GM12878 (cell line): ENCODE measurements at regions not wholly inside any gene's neighbourhood (a gene's known extent, or its start where the extent isn't known, plus 50 kb on each side); places are given as distances from the start of the nearest gene placed in this dataset.
"Not testable (repeated sequence)": the region's sequence is repeated elsewhere in the genome, so short reads cannot be mapped to it uniquely, and the experiment has no call there.

ENCODE experiments used
- POLR2AphosphoS5 ChIP-seq: IDR thresholded peaks from 2 replicates; pipeline ENCODE4 v1.6.1; 2011; ENCODE audit warnings: mild to moderate bottlenecking, low read length, inconsistent platforms
- SP1 ChIP-seq: IDR thresholded peaks from one replicate; pipeline ENCODE4 v1.6.1; 2011; ENCODE audit warnings: low read depth, low read length
- TAF1 ChIP-seq: IDR thresholded peaks from 2 replicates; pipeline ENCODE4 v1.6.1; 2011; ENCODE audit warnings: mild to moderate bottlenecking, low read depth, low read length, borderline replicate concordance
- TBL1XR1 ChIP-seq: IDR thresholded peaks from 2 replicates; pipeline ENCODE4 v1.6.1; 2012; ENCODE audit warnings: low read depth, low read length, improper control_type of control experiment
- TCF7 ChIP-seq: IDR thresholded peaks from 2 replicates; pipeline ENCODE4 v1.6.1; 2014; ENCODE audit warnings: antibody characterized with exemption, borderline replicate concordance
- TF ChIP-seq, protein P1 (sequence below): IDR thresholded peaks from 2 replicates; pipeline ENCODE4 v1.6.1; 2012; ENCODE audit warnings: mild to moderate bottlenecking, low read depth, low read length
- TF ChIP-seq, protein P2 (sequence below), 3 experiments: IDR thresholded peaks in 2 of 3; conservative IDR thresholded peaks in 1 of 3; 2 replicates each; pipeline ENCODE4 v1.5.1; 2011; ENCODE audit warnings: low read depth in 3 of 3, low read length in 3 of 3, mild to moderate bottlenecking in 3 of 3, control low read depth in 2 of 3, moderate library complexity in 2 of 3, inconsistent platforms in 1 of 3, mixed read lengths in 1 of 3; ENCODE audit not compliant: control insufficient read depth in 2 of 3, insufficient read depth in 1 of 3; ENCODE audit errors: extremely low read depth in 1 of 3
- TF ChIP-seq, protein P3 (sequence below): fragments of 450-650 bp; IDR thresholded peaks from 2 replicates; pipeline ENCODE4 v1.6.1; 2018; ENCODE audit warnings: borderline replicate concordance, mild to moderate bottlenecking; ENCODE audit not compliant: partially characterized antibody

GRCh38 chr14:19109887-19110286, 142.7 kb downstream of the POTEM start:
- TF ChIP-seq, protein P1, sequence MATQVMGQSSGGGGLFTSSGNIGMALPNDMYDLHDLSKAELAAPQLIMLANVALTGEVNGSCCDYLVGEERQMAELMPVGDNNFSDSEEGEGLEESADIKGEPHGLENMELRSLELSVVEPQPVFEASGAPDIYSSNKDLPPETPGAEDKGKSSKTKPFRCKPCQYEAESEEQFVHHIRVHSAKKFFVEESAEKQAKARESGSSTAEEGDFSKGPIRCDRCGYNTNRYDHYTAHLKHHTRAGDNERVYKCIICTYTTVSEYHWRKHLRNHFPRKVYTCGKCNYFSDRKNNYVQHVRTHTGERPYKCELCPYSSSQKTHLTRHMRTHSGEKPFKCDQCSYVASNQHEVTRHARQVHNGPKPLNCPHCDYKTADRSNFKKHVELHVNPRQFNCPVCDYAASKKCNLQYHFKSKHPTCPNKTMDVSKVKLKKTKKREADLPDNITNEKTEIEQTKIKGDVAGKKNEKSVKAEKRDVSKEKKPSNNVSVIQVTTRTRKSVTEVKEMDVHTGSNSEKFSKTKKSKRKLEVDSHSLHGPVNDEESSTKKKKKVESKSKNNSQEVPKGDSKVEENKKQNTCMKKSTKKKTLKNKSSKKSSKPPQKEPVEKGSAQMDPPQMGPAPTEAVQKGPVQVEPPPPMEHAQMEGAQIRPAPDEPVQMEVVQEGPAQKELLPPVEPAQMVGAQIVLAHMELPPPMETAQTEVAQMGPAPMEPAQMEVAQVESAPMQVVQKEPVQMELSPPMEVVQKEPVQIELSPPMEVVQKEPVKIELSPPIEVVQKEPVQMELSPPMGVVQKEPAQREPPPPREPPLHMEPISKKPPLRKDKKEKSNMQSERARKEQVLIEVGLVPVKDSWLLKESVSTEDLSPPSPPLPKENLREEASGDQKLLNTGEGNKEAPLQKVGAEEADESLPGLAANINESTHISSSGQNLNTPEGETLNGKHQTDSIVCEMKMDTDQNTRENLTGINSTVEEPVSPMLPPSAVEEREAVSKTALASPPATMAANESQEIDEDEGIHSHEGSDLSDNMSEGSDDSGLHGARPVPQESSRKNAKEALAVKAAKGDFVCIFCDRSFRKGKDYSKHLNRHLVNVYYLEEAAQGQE = not testable (repeated sequence)
- TF ChIP-seq TCF7, TBL1XR1, TAF1, POLR2AphosphoS5, SP1: not testable (repeated sequence)
- TF ChIP-seq, protein P2, sequence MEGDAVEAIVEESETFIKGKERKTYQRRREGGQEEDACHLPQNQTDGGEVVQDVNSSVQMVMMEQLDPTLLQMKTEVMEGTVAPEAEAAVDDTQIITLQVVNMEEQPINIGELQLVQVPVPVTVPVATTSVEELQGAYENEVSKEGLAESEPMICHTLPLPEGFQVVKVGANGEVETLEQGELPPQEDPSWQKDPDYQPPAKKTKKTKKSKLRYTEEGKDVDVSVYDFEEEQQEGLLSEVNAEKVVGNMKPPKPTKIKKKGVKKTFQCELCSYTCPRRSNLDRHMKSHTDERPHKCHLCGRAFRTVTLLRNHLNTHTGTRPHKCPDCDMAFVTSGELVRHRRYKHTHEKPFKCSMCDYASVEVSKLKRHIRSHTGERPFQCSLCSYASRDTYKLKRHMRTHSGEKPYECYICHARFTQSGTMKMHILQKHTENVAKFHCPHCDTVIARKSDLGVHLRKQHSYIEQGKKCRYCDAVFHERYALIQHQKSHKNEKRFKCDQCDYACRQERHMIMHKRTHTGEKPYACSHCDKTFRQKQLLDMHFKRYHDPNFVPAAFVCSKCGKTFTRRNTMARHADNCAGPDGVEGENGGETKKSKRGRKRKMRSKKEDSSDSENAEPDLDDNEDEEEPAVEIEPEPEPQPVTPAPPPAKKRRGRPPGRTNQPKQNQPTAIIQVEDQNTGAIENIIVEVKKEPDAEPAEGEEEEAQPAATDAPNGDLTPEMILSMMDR (IDR thresholded peaks at IDR 0.05 in 2 of 3, conservative IDR thresholded peaks at IDR 0.05 in 1 of 3; ENCODE audit: control insufficient read depth in 2 of 3, extremely low read depth in 1 of 3, insufficient read depth in 1 of 3, low read depth in 3 of 3, low read length in 3 of 3) = not testable (repeated sequence)
- TF ChIP-seq, protein P3, sequence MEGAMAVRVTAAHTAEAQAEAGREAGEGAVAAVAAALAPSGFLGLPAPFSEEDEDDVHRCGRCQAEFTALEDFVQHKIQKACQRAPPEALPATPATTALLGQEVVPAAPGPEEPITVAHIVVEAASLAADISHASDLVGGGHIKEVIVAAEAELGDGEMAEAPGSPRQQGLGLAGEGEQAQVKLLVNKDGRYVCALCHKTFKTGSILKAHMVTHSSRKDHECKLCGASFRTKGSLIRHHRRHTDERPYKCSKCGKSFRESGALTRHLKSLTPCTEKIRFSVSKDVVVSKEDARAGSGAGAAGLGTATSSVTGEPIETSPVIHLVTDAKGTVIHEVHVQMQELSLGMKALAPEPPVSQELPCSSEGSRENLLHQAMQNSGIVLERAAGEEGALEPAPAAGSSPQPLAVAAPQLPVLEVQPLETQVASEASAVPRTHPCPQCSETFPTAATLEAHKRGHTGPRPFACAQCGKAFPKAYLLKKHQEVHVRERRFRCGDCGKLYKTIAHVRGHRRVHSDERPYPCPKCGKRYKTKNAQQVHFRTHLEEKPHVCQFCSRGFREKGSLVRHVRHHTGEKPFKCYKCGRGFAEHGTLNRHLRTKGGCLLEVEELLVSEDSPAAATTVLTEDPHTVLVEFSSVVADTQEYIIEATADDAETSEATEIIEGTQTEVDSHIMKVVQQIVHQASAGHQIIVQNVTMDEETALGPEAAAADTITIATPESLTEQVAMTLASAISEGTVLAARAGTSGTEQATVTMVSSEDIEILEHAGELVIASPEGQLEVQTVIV = not testable (repeated sequence)
